ENCODE measurements at regions not wholly inside any gene's neighbourhood (a gene's known extent, or its start where the extent isn't known, plus 50 kb on each side); places are given as distances from the start of the nearest gene placed in this dataset.
"Not testable (repeated sequence)": the region's sequence is repeated elsewhere in the genome, so short reads cannot be mapped to it uniquely, and the experiment has no call there.

DNA sequence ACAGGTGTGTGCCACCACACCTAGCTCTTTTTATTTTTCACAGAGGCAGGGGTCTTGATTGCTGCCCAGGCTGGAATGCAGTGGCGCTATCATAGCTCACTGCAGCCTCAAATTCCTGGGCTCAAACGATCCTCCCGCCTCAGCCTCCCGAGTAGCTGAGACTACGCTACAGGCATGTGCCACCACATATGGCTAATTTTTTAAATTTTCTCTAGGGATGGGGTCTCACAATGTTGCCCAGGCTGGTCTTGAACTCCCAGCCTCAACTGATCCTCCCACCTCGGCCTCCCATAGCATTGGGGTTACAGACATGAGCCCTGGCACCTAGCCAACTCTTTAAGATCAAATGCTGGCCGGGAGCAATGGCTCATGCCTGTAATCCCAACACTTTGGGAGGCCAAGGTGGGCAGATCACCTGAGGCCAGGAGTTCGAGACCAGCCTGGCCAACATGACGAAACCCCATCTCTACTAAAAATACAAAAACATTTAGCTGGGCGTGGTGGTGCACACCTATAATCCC is 50.6 kb upstream of the MYL10 start:
- not testable (repeated sequence) for DNase-seq

- DNase-seq, result no peak
These were observed 51.5 kb upstream of the MYL10 start for GRCh38 chr7:101680406-101681145.

GRCh38 chr7:101681170-101682007 is 52.3 kb upstream of the MYL10 start:
- no peak for DNase-seq

GRCh38 chr7:101684983-101685330 is 55.9 kb upstream of the MYL10 start:
- DNase-seq, result no peak

- no peak for DNase-seq
These were observed 56.9 kb upstream of the MYL10 start for GRCh38 chr7:101686030-101686429.

DNA sequence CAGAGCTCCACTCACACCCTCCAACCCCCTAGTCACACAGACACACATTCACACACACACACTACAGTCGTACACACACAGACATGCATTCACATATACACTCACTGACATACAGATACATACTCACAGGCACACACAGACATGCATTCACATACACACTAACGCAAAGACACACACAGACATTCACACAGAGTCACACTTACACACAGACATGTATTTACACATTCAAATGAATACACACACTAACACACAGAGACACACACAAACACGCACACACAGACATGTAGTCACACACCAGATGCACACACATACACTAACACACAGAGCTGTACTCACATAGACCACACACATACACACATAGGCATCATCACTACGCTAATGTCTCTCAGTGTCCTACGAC is 58.0 kb upstream of the MYL10 start:
- no peak for DNase-seq

DNA sequence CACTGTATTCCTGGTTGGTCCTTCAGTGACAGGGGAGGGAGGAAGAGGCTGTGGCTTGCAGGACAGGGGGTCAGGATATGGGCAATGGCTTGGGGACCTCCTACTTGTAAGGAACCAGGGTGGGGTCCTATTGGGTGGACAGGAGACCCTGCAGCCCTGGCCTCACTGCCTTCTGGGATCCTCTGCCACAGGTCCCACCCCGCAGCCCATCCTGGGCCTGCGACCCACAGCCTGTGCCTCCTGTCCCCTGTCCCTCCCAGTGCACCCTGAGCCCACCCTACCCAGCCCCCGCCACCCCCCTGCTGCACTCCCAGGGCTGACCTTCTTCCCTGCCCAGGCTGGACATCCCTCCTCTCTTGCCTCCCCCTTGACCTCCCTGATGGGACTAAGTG is 58.7 kb upstream of the MYL10 start:
- no peak for DNase-seq

DNA sequence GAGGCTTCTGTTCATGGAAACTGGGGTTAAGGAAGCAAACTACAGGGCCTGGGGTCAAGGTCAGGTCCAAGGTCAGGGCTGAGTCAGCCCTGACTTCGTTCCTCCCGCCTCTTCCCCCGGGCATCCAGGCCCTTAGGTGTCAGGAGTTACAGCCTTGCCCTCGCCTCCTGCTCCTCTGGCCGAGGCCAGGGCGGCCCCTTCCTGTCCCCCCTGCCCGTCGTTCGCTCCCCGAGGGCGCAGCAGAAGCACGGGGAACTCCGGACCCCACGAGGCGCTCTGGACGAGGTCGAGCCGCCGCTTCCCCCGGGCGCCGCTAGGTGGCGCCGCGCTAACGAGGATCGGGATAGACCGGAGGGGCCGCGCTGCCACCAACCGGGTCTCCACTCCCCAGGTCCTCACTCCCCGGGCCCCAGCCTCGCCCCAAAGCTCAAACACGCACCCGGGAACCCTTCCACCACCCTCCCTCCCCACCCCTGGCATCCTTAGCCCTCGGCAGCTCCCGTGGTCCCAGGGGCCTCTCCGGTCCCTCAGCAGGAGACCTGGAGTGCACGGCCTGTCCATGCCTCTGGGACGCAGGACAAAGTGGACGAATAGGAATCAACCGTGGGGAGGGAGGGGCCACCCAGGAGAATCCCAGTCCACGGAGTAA is 59.2 kb upstream of the MYL10 start:
- DNase-seq, result peak; percentile 72

DNA sequence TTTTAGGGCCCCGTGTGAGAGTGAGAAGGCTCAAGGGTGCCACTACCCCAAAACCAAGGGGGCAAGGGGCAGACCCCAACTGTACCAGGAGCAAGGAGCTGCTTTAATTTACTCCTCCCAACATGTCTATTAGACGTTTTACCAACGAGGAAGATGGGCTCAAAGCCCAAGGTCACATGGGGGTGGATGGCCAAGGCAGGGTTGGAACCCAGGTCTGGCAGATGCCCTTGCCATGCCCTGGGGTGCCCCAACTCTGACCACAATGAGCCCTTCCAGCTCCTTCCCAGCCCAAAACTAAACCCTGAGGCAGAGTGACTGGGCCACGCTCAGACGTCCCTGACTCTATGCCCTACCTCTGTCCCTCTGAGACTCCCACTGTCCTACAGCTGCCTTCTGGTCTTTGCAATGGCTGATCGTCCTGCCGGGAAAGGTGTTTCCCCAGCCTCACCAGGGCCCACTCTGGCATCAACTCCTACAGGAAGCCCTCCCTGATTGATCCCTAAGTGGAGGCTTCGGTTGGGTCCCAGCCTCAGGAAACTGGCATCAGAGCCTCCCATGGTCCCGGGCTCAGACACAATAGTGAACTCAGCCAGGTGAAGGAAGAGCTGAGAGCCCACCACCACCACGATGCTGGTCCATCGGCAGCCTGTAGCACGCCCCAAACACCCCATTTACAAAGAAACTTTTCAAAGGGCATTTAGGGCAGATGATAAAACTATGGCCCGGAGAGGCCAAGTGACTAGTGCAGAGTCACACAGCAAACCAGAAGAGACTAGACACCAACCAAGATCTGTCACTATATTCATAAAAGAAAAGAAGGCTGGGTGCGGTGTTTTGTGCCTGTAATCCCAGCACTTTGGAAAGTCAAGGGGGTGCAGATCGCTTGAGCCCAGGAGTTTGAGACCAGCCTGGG is 60.2 kb upstream of the MYL10 start:
- DNase-seq, result no peak

GRCh38 chr7:101690061-101690460 is 61.0 kb upstream of the MYL10 start:
- no peak for DNase-seq

DNA sequence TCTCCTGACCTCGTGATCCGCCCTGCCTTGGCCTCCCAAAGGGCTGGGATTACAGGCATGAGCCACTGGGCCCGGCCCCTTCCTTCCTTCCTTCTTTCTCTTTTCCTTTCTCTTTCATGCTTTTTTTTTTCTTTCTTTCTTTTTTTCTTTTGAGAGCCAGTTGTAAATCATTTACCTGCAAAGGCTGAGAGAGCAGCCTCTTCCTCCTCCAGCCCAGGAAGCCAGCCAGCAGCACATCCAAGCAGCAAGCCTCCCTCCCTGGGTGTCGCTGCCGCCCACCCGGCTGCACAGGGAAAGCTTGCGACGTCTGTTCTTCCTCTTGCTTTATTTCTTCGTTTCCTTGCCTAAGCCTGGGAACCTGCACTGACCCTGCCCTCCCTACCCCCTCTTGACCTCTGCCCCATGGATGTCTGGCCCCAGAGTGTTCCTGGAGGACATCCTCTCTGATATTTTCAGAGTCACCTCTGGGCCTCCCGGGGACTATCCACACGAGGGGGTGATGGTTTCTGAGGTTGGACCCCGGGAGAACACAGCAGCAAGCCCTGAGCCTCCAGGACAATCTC is 62.8 kb upstream of the MYL10 start:
- no peak for DNase-seq

- DNase-seq, result no peak
These were observed 64.5 kb upstream of the MYL10 start for GRCh38 chr7:101693498-101694091.

- DNase-seq, result no peak
These were observed 69.9 kb upstream of the MYL10 start for GRCh38 chr7:101698964-101699363.

GRCh38 chr7:101699399-101699798 is 70.3 kb upstream of the MYL10 start:
- no peak for DNase-seq

DNA sequence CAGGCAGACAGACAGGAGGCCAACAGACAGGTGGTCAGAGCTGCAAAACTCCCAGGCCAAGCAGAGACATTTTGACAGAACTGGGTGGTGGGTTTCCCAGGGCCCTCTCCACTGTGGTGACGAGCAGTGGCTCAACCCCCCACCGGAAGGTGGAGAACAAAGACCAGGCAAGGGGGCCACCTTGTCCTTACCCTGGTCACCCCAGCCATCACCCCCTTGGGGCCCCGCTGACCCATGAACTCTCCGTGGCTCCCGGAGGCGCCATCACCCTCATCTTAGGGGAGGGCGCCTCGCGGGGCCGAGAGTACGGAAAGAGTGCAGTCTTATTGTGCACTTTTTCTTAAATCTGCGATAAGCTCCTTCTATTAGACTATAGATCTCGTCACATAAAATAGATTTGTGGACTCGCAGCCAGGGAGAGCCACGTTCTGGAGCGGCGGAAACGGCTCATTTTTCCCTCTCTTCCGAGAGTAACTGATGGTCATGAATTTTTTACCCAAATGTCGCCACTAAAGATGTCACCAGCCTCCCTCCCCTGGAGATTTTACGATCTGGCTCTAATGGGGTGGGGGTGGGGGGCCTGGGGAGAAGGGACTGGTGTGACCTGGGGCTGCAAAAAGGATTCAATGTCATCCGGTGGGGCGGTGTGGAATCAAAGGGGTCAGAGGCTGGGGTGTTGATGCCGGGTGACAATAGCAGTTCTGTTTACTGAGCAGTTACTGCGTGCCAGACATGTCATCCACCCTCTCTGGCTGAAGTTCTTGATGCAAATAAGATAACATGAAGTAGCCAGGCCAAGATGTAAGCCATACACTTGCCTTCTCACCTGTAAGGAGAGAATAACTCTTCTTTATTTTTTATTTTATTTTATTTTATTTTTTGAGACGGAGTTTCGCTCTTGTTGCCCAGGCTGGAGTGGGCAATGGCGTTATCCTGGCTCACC is 71.1 kb upstream of the MYL10 start:
- DNase-seq, result no peak

DNA sequence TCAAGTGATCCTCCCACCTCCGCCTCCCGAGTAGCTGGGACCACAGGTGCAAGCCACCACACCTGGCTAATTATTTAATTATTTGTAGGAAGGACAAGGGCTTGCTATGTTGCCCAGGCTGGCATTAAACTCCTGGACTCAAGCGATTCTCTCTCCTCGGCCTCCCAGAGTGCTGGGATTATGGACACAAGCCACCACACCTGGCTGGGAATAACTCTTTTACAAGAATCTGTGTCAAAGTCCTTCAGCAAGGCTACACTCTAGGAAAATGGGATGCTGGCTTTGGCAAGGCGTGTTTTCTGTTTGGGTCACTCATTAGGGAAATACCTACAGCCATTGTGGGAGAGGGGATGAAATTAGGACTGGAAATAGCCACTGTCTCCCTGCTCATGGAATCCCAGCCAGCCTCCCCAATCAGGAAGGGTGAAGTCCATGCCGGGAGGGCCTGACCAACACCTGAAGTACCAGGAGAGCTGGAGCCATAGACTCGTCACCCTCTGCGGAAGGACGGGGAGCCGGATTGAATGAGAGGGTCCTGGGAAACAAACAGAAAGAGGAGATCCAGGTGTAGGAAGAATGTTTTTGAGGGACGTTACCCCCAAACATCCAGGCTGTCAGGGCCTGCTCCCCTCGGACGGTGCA is 72.2 kb upstream of the MYL10 start:
- no peak for DNase-seq

DNA sequence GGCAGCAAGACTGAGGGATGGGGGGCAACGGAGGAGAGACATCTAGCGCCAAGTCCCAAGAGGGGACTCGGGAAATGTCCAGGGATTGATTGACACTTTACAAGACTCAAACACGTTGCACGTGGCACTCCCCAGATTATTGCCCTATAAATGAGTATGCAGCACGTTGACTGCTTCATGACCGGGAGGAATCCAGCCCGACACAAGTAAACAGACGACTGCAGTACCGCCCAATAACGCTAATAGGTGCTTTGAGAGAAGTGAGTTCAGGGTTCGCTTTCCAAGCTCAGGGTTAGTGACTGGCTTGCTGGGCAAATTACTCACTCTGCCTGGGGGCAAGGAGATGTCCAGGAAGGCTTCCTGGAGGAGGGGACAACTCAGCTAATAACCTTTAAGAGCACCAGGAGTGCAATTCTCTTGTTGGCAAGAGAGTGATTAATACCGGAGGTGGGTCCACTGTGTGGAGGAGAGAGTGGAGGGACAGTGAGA is 73.3 kb upstream of the MYL10 start:
- no peak for DNase-seq

DNA sequence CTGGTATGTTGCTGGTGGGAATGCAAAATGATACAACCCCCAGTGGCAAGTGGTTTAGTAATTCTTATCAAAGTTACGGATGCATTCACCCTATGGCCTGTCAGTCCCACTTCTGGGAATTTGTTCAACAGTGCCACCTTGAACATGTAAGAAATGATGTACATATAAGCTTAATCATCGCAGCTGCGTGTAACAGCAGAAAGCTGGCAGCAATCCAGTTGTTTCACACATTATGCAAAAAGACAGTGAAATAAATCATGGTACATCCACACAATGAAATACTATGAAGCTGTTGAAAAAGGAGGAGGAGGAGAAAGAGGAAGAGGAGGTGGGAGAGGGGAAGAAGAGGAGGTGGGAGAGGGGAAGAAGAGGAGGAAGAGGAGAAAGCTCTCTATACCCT is 76.2 kb upstream of the MYL10 start:
- no peak for DNase-seq

GRCh38 chr7:101707587-101707986 is 78.5 kb upstream of the MYL10 start:
- DNase-seq, result no peak

- no peak for DNase-seq
These were observed 79.1 kb upstream of the MYL10 start for GRCh38 chr7:101708223-101708622.

Measured in effector CD4-positive, alpha-beta T cell (primary cell).